ENCODE measurements at regions not wholly inside any gene's neighbourhood (a gene's known extent, or its start where the extent isn't known, plus 50 kb on each side); places are given as distances from the start of the nearest gene placed in this dataset.

DNA sequence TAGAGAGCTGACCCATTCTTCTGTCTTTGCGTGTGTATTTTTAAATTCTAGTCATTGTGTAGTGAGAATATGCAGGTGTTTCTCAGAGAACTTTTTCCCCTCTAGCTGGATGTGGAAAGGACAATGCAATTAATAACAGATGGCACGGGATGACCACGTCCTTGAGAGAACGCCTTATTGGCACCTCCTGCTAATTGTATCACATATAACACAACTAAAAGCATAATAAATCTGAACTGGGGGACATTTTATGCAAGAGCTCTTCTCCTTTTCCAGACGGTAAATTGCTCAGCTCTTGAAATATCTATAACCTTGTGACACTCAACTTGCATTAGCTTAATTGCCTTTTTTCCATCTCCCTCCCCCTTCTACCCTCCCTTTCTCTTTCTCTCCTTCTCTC, 62.9 kb upstream of the IZUMO3 start:
- no peaks in the 10 kb centered on the region for H3K9me3 ChIP-seq (ENCODE audit: insufficient read depth, low read length)
- no peak overlapping the region for H3K4me3 ChIP-seq (ENCODE audit: low read length)
- H3K27ac ChIP-seq (ENCODE audit: low read length): no peak overlapping the region
- H4K20me1 ChIP-seq (ENCODE audit: insufficient read depth, low read length): no peaks in the 10 kb centered on the region
- H3K36me3 ChIP-seq (replicated peaks; ENCODE audit: low read depth, low read length): no peaks in the 10 kb centered on the region
- no peaks in the 10 kb centered on the region for H3K27me3 ChIP-seq (ENCODE audit: low read depth, low read length)
- no peaks in the 10 kb centered on the region for H3K4me1 ChIP-seq (ENCODE audit: low read length)
- no peak overlapping the region for H2AFZ ChIP-seq (ENCODE audit: low read depth, low read length)
- TF ChIP-seq EZH2phosphoT487 (IDR thresholded peaks at IDR 0.05; ENCODE audit: low read depth): no peak
- TF ChIP-seq, protein P1, sequence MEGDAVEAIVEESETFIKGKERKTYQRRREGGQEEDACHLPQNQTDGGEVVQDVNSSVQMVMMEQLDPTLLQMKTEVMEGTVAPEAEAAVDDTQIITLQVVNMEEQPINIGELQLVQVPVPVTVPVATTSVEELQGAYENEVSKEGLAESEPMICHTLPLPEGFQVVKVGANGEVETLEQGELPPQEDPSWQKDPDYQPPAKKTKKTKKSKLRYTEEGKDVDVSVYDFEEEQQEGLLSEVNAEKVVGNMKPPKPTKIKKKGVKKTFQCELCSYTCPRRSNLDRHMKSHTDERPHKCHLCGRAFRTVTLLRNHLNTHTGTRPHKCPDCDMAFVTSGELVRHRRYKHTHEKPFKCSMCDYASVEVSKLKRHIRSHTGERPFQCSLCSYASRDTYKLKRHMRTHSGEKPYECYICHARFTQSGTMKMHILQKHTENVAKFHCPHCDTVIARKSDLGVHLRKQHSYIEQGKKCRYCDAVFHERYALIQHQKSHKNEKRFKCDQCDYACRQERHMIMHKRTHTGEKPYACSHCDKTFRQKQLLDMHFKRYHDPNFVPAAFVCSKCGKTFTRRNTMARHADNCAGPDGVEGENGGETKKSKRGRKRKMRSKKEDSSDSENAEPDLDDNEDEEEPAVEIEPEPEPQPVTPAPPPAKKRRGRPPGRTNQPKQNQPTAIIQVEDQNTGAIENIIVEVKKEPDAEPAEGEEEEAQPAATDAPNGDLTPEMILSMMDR (IDR thresholded peaks at IDR 0.05; ENCODE audit: low read depth, low read length): no peak
- H3K4me2 ChIP-seq (ENCODE audit: low read length): no peak overlapping the region
- no peak overlapping the region for H3K9ac ChIP-seq (ENCODE audit: low read length)
- no peaks in the 10 kb centered on the region for H3K79me2 ChIP-seq (ENCODE audit: low read length)

DNA sequence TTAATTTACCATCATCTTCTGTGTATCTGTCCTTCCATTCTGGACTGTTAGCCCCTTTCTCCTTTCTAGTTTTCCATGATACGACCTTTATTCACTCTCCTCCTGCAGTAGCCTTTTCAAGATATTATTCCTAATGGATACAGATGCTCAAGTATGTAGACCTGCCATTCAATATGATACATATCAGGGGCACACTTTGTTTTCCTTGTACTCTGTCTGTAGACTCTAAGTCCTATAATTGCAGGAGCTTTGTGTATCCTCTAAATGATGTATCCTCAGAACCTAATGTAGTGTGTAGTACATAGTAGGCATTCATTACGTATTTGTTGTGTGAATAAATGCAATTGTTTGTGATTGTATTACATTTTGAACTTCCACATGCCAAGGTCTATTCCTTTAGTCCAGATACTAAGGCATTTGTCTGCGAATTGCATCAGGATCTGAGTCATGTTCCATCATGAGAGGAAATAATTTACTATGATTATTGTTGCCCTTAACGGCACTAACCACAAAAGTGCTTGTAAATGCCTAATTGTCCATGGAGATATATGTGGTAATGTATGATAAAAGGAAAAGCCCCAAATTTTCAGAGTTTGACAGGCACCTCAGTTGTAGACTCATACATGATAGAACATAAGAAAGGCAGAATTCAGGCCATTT, 57.1 kb upstream of the IZUMO3 start:
- Histone ChIP-seq H3K4me2 (ENCODE audit: low read length) (no peak overlapping the region), H3K79me2 (ENCODE audit: low read length) (no peaks in the 10 kb centered on the region), H3K9ac (ENCODE audit: low read length) (no peak overlapping the region), H3K9me3 (ENCODE audit: insufficient read depth, low read length) (no peaks in the 10 kb centered on the region), H2AFZ (ENCODE audit: low read depth, low read length) (no peak overlapping the region), H3K4me1 (ENCODE audit: low read length) (no peaks in the 10 kb centered on the region), H4K20me1 (ENCODE audit: insufficient read depth, low read length) (no peaks in the 10 kb centered on the region), H3K4me3 (ENCODE audit: low read length) (no peak overlapping the region), H3K27me3 (ENCODE audit: low read depth, low read length) (no peaks in the 10 kb centered on the region), H3K36me3 (replicated peaks; ENCODE audit: low read depth, low read length) (no peaks in the 10 kb centered on the region), H3K27ac (ENCODE audit: low read length) (no peak overlapping the region)
- TF ChIP-seq EZH2phosphoT487 (IDR thresholded peaks at IDR 0.05; ENCODE audit: low read depth): no peak
- TF ChIP-seq, protein P1 (IDR thresholded peaks at IDR 0.05; ENCODE audit: low read depth, low read length): no peak

Data from OCI-LY3 (cell line).